ENCODE measurements at regions not wholly inside any gene's neighbourhood (a gene's known extent, or its start where the extent isn't known, plus 50 kb on each side); places are given as distances from the start of the nearest gene placed in this dataset.

DNA sequence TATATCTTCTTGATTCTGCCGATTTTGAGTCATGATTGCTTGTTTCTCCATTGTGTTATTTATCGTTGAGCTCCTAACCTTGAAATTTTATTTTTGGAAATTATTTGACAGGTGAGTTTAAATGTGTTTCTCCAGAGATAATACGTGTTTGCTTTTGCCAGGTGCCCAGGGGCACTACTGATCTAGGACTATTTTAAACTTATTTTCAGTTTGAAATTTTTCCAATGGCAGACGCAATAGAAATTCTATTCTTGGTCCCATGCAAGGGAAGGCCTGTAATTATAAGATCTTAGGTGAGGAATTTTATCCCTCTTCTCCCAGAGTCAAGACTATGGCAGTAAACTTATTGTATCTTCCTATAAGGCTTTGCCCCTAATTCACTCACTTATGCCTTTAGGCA lies 252.8 kb downstream of the AEBP2 start:
- in situ Hi-C loops (cut with HindIII; ENCODE audit: low pct_ligation_motif_present, low pct_unique_long_range_greater_than_20kb, low sequenced_read_pairs), result no loop called here
- no peak for DNase-seq

DNA sequence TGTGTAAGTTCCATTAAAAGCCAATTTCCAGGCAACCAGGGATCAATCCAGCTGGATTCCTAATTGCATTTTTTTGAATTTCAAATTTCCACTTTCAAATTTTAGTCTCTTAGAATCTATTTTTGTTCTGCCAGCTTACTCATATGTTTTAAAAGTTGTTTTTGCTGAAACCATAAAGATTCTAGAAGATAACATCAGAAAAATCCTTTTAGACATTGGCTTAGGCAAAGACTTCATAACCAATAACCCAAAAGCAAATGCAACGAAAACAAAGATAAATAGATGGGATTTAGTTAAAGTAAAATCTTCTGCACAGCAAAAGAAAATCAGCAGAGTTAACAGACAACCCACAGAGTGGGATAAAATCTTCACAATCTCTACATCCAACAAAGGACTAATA lies 253.3 kb downstream of the AEBP2 start:
- in situ Hi-C loops (cut with HindIII; ENCODE audit: low pct_ligation_motif_present, low pct_unique_long_range_greater_than_20kb, low sequenced_read_pairs), result no loop called here
- no peak for DNase-seq

DNA sequence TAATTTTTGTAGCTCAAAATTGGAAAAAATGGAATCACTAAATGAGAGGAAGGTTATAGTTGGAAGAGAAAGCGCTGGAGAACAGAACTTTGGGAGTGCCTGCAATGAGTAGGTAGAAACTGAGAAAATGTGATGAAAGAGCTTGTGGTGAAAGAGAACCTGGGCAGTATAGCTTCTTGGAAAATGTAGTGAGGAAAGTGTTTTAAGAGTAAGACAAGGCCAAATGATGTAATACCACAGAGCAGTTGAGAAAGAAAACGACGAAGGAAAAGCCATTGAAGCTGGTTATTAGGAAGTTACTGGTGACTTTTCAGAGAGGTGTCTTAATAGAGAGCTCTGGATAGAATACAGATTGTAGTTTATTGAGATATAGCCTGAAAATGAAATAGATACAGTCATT lies 255.3 kb downstream of the AEBP2 start:
- DNase-seq, result no peak
- in situ Hi-C loops (cut with HindIII; ENCODE audit: low pct_ligation_motif_present, low pct_unique_long_range_greater_than_20kb, low sequenced_read_pairs), result no loop called here

DNA sequence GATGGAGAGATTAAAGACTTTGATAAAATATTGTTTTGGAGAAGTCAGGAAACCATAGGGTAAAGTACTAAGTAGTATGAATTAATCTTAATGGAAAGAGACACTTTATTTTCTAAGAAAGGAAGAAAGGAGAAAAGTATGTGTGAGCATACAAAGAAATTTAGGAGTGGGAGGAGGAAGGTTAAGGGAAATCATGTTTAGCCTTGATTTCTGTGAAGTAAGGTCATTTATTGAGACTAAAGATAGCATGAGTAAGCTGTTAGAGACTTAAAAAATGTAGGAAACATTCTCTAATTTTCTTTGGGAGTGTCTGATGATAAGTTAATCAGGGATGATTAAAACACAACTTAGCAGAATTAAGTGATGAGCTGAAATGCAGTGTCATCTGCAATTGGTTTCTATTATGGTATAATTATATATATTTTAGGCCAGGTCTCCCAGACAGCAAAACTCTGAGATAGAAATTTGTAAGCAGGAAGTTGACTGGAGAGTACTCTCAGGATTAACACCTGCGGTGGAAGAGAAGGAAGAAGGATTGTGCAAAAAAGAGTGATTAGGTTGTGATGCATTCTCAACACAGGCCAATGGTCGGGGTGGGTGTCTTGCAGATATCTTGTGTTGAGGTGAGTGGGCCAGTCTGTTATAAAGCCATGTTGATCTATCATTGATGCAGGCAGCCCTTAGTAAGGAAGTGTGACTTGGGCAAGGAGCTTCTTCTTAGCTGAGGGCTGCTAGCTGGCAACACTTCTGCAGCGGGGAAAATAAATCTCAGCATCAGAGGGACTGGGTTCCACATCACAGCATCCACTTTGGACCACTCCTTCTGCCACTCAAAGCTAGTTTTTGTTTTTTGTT lies 256.2 kb downstream of the AEBP2 start:
- in situ Hi-C loops (cut with HindIII; ENCODE audit: low pct_ligation_motif_present, low pct_unique_long_range_greater_than_20kb, low sequenced_read_pairs), result no loop called here
- DNase-seq, result no peak

DNA sequence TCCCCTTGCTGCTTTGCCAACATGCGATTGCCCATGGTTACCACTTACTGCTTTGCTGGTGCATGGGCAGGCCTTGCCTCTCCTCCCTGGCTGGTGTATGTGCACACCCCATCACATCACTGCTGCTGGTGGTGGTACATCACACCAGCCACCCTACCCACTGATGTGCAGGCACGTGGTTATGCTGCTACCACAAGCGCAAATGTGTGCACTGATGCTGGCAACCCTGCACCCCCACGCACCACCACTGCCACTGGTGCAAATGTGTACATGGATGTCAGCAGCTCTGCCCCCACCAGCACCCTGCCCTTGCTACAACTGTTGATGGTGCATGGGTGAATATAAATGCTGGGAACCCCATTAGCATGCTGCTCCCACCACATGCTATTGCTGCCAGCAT lies 261.7 kb downstream of the AEBP2 start:
- DNase-seq, result no peak
- in situ Hi-C loops (cut with HindIII; ENCODE audit: low pct_ligation_motif_present, low pct_unique_long_range_greater_than_20kb, low sequenced_read_pairs), result no loop called here

DNA sequence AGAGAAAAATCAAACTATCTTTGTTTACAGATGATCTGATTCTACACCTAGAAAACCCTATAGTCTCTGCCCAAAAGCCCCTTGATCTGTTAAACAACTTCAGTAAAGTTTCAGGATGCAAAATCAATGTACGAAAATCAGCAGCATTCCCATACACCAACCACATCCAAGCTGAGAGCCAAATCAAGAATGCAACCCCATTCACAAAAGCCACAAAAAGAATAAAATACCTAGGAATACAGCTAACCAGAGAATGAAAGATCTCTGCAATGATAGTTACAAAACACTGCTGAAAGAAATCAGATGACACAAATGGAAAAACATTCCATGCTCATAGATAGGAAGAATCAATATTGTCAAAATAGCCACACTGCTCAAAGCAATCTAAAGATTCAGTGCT lies 265.7 kb downstream of the AEBP2 start:
- in situ Hi-C loops (cut with HindIII; ENCODE audit: low pct_ligation_motif_present, low pct_unique_long_range_greater_than_20kb, low sequenced_read_pairs), result no loop called here
- no peak for DNase-seq

DNA sequence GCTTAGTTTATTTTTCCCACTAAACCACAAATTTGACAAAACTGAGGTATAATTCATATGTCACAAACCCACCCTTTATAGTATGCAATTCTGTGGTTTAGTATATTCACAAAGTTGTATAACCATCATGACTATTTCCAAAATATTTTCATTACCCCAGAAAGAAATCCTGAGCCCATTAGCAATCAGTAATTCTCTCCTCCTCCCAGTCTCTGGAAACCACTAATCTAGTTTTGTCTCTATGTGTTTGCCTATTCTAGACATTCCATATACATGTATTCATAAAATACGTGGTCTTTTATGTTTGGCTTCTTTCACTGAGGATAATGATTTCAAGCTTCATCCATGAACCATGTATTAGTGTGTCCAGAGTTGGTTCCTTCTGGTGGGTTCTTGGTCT lies 267.6 kb downstream of the AEBP2 start:
- no peak for DNase-seq
- in situ Hi-C loops (cut with HindIII; ENCODE audit: low pct_ligation_motif_present, low pct_unique_long_range_greater_than_20kb, low sequenced_read_pairs), result no loop called here

DNA sequence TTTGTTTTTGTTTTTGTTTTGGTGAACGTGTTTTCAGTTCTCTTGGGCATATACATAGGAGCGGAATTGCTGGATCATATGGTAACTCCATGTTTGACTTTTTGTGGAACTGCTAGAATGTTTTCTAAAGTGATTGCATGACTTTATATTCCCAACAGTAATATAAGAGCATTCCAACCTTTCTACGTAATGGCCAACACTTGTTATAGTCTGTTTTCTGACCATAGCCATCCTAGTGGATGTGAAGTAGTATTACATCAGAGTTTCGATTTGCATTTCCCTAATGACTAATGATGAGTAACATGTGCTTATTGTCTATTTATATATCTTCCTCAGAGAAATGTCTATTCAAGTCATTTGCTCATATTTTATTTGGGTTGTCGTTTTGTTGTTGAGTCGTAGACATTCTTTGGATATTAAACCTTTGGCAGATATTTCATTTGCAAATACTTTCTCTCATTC lies 268.7 kb downstream of the AEBP2 start:
- no peak for DNase-seq
- in situ Hi-C loops (cut with HindIII; ENCODE audit: low pct_ligation_motif_present, low pct_unique_long_range_greater_than_20kb, low sequenced_read_pairs), result no loop called here

DNA sequence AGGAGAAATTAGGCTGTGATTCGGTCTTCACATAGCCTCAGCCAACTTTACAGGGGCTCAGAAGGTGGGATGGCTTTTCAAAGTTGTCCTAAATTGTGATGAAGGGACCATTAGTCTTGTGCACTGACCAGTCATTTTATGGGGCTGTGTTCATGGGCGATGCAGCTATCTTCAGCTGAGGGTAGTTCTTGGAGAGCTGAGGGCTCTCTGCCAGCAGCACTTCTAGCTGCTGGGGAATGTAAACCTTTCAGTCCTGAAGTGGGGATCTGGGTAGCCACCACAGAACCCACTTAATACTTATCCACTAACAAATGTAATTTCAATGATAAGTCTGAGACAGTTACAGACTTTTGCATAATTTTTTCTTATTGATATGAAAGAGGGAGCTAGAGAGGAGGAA lies 270.6 kb downstream of the AEBP2 start:
- in situ Hi-C loops (cut with HindIII; ENCODE audit: low pct_ligation_motif_present, low pct_unique_long_range_greater_than_20kb, low sequenced_read_pairs), result no loop called here
- no peak for DNase-seq

DNA sequence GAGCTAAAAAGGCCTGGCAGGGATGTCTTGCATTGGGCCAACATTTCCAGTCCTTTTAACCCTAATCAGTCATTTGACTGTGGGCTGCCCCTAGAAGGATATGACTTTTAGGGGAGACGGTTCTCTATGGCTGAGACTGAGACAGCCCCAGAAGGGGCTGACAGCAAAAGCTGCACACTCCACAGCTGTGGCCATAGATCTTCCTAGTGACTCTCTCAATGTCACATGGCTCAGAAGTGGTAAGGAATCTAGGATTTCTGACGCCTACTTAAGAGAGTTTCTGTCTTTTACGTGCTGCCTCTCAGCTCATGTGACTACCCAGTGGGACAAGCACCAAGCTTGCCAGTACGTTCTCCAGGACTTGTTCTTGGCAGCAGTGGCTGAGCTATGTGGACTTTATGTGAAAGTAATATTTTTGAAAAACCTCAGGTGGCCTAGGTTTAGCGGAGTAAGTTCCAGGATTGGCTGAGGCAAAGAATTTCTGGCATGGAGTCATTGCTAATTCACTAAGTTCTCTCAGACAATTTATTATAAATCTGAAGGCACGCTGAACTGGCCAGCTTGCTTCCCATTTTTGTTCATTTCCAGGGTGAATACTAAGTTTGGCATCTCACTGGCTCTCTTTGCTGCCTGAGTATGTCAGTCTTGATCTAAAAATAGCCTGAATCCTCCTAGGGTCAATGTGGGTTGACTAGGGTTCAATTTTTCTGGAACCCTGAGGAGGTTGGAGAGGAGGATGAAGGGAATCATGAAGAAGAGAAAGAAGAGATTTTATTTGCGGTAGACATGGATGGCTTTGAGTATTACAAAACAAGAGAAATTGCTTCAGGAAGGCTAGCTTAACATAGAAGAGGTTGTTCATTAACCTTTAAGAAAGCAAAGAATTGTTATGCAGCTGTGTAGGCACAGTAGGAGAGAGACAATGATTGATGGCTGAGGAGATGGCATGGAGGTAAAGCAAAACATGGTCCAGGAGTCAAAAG lies 271.8 kb downstream of the AEBP2 start:
- in situ Hi-C loops (cut with HindIII; ENCODE audit: low pct_ligation_motif_present, low pct_unique_long_range_greater_than_20kb, low sequenced_read_pairs), result no loop called here
- peak; percentile 48 for DNase-seq

DNA sequence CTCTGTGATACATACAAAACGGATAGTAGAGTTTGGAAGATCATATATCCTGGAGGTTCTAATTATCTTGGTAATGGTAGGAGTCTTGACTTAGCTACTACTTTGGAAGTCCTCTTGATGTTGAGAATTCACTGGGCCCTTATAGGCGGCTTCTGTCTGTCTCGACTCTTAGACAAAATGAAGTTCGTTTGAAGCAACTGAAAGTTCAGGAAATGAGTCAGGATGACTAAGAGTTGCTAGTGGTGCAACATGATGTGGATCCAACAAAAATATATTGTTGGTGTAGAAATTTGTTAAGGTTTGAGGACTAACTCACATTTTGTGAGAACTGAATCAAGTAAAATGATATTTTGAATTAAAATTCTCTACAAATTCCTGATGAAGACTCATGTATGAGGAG lies 272.7 kb downstream of the AEBP2 start:
- DNase-seq, result peak; percentile 34
- in situ Hi-C loops (cut with HindIII; ENCODE audit: low pct_ligation_motif_present, low pct_unique_long_range_greater_than_20kb, low sequenced_read_pairs), result no loop called here

DNA sequence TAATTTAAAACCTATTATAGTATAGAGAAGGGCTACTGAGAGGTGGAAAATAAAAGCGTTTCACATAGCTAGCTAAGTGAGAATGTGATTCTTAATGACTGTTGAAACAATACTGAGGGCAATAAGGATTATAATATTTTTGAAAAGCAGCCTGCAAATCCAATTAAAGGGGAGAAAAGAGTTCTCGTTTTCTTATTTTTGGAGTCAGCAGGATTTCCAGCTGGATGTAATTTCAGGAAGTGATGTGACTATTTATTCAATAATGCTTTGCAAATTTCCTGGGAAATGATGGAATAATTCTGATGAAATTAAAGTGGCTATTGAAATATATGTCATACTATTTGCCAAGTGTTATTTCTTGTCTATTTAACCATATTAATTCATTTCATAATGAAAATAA lies 279.1 kb downstream of the AEBP2 start:
- DNase-seq, result no peak
- in situ Hi-C loops (cut with HindIII; ENCODE audit: low pct_ligation_motif_present, low pct_unique_long_range_greater_than_20kb, low sequenced_read_pairs), result no loop called here

DNA sequence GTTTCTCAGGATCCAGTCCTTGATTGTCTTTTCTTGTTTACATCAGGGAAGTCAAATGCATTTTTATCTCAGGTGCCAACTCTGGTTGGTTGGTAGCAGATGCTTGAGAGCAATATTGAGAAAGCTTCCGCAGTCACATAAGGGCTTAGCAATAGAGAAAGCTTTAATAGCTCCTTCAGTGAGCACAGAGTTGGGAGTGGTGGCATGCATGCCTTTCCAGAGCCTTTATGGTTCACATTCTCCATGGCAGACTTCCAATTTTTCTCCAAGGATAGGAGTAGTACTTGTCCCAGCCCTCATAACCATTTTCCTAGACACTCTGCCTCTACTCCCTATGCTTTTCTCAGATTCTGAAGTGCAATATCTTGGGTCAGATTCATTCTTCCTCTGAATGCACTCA lies 280.4 kb downstream of the AEBP2 start:
- DNase-seq, result no peak
- in situ Hi-C loops (cut with HindIII; ENCODE audit: low pct_ligation_motif_present, low pct_unique_long_range_greater_than_20kb, low sequenced_read_pairs), result no loop called here

DNA sequence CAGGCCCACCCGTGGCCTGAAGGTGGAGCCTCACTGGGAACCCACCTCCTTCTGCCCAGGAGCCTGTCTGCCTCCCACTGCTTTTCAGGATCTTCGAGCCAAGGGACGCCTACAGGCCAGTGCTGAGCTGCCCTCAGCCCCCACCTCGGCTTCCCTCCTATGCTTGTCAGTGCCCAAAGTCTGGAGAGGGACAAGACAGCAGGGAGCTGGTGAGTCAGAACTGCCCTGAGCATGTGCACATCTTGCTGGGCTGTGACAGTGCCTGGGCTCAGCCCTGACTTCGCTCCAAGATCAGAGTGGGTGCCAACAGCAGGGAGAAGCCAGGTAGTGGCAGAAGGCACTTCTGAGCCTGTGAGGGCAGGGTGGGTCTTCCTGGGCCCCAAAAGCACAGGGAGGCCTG lies 286.8 kb downstream of the AEBP2 start:
- DNase-seq, result no peak
- in situ Hi-C loops (cut with HindIII; ENCODE audit: low pct_ligation_motif_present, low pct_unique_long_range_greater_than_20kb, low sequenced_read_pairs), result no loop called here

DNA sequence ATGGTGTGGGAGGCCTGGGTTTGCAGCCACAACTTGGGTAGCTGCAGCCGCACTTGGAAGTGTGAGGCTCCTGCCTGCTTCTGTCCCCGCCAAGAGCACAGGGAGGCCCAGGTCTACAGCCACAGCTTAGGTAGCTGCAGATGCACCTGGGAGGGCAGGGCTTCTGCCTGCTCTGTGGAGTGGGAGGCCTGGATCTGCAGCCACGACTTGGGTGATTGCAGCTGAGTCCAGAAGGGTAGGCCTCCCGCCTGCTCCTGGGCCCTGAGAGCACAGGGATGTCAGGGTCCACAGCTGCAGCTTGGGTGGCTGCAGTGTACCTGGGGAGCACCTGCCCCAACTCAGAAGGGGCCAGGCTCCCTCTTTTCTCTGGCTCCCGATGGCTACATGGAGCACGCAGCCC lies 287.3 kb downstream of the AEBP2 start:
- no peak for DNase-seq
- in situ Hi-C loops (cut with HindIII; ENCODE audit: low pct_ligation_motif_present, low pct_unique_long_range_greater_than_20kb, low sequenced_read_pairs), result no loop called here

DNA sequence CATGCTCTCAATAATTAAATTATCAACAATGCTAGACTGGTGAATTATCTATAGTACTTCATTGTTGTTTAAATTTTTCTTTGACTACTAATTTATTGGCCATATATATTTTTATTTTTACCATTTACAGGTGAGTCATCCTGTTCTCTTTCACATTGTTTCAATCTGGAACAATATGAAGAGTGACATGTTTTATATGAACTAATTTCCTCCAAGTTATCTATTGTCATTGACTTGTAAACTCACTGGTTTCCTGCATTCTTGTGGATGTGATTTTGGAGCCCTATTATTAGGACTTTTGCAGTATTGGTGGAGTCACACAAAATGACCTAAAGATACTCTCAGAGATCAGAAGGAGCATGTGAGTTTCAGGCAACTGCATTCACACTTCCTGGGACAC lies 297.7 kb downstream of the AEBP2 start:
- in situ Hi-C loops (cut with HindIII; ENCODE audit: low pct_ligation_motif_present, low pct_unique_long_range_greater_than_20kb, low sequenced_read_pairs), result no loop called here

DNA sequence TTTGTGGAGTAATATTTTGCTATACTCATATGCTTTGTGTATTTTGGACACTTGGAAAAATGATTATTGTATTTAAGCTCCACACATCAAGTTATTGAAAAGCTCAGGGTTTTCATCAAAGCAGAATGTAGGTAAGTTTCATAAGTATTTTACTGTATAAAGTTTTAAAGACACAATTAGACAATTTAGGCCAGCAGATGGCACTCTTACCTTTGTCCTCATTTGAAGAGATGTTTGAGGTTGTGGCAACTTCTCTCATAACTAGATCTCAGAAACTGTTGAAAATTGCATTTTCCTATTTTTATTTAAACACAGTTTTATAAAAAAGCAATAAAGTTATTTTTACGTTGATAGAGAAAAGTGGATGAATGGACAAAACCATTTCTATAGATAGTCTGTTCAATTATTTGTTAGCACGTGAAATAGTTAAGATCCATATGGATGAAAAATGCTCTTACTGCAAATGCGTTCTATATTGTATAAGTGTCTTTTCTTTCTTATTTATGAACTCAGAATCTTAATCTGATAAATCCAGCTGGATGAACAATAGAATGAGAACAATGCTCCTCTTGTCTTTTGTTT lies 300.0 kb downstream of the AEBP2 start:
- in situ Hi-C loops (cut with HindIII; ENCODE audit: low pct_ligation_motif_present, low pct_unique_long_range_greater_than_20kb, low sequenced_read_pairs), result no loop called here

More for the DNA sequence above, 297.7 kb downstream of the AEBP2 start:
- no peak for DNase-seq

DNA sequence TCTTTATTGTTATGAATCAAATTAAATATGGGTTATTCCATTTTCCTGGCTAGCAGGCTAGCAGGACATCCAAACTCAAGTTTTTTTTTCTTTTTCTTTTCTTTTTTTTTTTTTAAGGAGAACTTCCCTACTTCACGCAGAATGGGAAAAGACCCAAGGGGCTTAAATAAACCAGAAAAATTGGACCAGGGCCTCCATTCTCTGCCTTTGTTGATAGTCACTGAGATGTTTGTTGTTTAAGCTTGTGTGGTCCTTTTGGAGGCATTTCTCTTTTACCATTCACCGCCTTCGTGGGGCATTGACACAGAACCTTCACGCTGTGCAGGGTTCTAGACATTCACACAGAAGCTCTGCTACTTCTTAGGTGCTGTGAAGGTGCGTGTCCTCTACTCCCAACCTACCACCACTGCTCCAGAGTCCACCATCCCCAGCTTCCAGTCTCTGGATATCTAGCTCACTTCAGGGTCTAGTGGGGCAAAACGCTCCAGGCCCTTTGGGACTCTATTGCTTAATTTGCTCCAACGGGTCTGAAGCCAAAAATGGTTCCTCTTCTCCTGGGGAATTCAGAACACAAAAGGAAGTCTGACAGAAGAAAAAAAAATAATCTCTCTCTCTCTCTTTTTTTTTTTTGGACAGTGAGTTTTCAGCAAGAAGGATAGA lies 301.3 kb downstream of the AEBP2 start:
- DNase-seq, result no peak
- in situ Hi-C loops (cut with HindIII; ENCODE audit: low pct_ligation_motif_present, low pct_unique_long_range_greater_than_20kb, low sequenced_read_pairs), result no loop called here

More for the DNA sequence above, 300.0 kb downstream of the AEBP2 start:
- peak; percentile 67 for DNase-seq

DNA sequence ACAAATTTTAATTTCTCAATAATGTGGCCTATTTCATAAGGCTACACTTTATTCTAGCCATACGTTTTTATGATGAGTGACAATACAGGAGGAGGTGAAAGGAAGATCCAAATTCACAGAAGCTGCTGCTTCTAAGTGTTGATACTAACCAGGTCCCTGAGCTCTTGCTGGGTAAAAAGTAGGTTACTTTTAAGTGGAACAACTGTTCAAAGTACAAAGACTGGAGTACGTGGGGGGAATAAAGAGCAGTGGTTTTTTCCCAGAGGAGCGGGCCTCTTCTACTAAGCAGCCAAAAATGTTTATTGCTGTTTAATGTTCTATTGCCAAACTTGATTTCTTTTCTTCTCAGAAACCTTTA lies 301.8 kb downstream of the AEBP2 start:
- no peak for DNase-seq
- in situ Hi-C loops (cut with HindIII; ENCODE audit: low pct_ligation_motif_present, low pct_unique_long_range_greater_than_20kb, low sequenced_read_pairs), result no loop called here
